Hematopoietic multipotent progenitor cell treated with erythropoietin and hydrocortisone succinate and interleukin-3 and kit ligand, for 15 days (in vitro differentiated cells): ENCODE measurements at regions not wholly inside any gene's neighbourhood (a gene's known extent, or its start where the extent isn't known, plus 50 kb on each side); places are given as distances from the start of the nearest gene placed in this dataset.
"Not testable (repeated sequence)": the region's sequence is repeated elsewhere in the genome, so short reads cannot be mapped to it uniquely, and the experiment has no call there.

Experiments
- DNase-seq: peaks from one replicate; pipeline ENCODE4 v3.0.0-alpha.2; 2015; ENCODE audit warnings: low spot score

DNA sequence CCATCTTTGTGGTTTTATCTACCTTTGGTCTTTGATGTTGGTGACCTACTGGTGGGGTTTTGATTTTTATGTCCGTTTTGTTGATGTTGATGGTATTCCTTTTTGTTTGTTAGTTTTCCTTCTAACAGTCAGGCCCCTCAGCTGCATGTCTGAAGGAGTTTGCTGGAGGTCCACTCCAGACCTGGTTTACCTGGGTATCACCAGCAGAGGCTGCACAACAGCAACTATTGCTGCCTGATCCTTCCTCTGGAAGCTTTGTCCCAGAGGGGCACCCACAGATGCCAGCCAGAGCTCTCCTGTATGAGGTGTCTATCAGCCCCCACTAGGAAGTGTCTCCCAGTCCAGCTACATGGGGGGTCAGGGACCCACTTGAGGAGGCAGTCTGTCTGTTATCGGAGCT, 199.3 kb upstream of the WDFY3 start:
- DNase-seq, result no peak

GRCh38 chr4:85166318-85166717, 199.8 kb upstream of the WDFY3 start:
- DNase-seq, result no peak

GRCh38 chr4:85168234-85168834, 201.8 kb upstream of the WDFY3 start:
- no peak for DNase-seq

- no peak for DNase-seq
Observed at GRCh38 chr4:85170241-85170640, 203.8 kb upstream of the WDFY3 start.

- DNase-seq, result no peak
Observed at GRCh38 chr4:85175190-85175589, 208.7 kb upstream of the WDFY3 start.

GRCh38 chr4:85177092-85177491, 210.6 kb upstream of the WDFY3 start:
- DNase-seq, result no peak

- no peak for DNase-seq
Observed at GRCh38 chr4:85177679-85178078, 211.2 kb upstream of the WDFY3 start.

DNA sequence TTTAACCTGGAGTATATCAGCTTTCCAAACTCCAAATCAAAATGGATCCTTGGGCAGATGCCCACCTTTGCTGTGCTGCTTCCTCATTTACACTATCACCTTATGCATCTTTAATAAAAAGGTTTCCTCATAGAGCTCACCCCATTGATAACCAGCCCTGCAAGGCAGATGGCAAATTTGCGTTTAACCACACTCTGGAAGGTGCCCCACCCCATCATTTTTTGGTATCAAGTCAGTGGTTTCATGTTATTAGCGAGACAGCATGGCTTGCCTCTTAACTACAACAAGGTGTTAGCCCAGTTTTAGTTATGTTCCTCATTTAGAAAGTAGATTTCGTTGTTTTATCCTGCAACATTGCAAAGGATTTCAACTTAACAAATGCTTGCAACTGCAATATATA, 214.0 kb upstream of the WDFY3 start:
- DNase-seq, result no peak

DNA sequence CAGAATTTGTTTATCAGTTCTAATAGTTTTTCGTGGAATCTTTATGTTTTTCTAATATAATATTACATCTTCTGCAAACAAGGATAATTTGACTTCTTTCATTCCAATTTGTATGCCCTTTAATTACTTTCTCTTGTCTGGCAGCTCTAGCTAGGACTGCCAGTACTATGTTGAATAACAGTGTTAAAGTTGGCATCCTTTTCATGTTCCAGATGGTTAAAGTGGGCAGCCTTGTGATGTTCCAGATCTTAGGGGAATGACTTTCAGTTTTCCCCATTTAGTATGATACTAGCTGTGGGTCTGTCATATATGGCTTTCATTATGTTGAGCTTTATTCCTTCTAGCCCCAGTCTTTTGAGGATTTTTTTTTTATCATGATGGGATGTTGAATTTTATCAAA, 220.6 kb upstream of the WDFY3 start:
- no peak for DNase-seq

DNA sequence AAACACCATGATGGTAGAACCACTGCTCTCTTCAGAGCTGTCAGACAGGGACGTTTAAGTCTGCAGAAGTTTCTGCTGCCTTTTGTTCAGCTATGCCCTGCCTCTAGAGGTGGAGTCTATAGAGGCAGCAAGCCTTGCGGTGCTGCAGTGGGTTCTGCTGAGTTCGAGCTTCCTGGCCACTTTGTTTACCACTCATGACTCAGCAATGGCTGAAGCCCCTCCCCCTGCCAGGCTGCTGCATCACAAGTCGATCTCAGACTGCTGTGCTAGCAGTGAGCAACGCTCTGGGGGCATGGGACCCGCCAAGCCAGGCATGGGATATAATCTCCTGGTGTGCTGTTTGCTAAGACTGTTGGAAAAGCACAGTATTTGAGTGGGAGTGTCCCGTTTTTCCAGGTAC, 229.5 kb upstream of the WDFY3 start:
- DNase-seq, result not testable (repeated sequence)

GRCh38 chr4:85200106-85200505, 233.6 kb upstream of the WDFY3 start:
- DNase-seq, result no peak

DNA sequence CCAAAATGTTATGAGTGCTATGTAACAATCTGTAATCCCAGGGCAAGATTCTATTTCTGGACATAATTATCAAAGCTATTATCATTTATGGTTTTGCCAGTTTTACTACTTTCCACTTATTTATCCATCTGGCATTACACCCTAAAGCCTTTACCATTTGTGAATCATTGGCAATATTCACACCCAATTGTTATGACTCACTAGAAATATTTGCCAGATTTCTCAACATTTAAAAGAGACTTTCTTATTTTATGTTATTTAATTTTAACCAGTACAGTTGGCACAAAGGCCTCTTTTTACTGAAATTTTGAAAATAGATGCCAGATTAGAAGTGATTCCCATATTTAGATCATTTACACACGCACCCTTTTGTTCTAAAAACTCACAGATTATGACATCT, 242.7 kb upstream of the WDFY3 start:
- no peak for DNase-seq

DNA sequence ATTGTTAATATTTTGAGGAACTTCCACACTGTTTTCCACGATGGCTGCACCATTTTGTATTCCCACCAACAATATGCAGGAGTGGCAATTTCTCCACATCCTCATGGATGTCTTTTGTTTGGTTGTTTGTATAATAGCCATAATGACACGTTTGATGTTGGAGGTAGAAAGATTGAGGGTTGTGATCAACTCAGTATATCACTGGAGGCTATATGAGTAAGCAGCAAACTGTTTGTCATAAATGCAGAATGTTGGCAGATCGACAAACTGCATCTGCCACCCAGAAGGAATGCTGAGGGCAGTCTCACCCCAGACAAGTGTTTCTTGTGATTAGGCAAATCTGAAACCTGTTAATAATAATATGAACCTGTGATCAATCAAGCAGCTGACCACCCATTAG, 243.9 kb upstream of the WDFY3 start:
- DNase-seq, result no peak

DNA sequence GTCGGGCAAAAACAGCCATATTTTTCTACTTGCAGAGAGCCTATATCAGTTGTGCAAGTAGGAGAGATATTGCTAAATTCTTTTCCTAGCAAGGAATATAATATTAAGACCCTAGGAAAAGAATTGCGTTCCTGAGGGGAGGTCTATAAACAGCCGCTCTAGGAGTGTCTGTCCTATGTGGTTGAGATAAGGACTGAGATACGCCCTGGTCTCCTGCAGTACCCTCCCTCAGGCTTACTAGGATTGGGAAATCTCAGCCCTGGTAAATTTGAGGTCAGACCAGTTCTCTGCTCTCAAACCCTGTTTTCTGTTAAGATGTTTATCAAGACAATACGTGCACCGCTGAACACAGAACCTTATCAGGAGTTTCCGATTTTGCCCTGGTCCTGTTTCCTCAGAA, 250.1 kb upstream of the WDFY3 start:
- DNase-seq, result not testable (repeated sequence)

DNA sequence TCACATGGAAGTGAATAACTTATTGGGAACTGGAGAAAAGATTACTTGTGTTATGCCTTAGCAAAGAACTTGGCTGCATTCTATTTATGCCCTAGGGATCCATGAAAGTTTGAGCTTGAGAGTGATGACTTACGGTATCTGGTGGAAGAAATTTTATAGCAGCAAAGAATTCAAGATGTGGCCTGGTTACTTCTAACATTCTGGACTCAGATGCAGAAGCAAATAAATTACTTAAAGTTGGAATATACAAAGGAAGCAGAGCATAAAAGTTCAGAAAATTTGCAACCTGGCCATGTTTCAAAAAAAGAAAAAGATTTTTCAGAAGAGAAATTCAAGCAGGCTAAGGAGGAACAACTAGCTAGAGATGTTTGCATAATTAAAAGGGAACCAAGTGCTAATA, 252.3 kb upstream of the WDFY3 start:
- no peak for DNase-seq

DNA sequence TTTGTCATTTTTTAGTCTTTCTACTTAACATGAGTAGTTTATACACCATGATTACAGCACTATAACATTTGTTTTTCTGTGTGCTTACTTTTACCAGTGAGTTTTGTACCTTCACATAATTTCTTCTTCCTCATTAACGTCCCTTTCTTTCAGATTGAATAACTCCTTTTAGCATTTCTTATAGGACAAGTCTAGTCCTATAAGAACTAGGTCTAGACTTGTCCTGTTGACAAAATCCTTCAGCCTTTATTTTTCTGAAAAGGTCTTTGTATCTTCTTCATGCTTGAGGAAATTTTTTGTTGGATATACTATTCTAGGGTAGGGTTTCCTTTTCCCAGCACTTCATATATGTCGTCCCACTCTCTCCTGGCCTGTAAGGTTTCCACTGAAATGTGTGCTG, 253.3 kb upstream of the ARHGAP24 start:
- DNase-seq, result no peak

- DNase-seq, result no peak
Observed at GRCh38 chr4:85222561-85222960, 252.4 kb upstream of the ARHGAP24 start.

DNA sequence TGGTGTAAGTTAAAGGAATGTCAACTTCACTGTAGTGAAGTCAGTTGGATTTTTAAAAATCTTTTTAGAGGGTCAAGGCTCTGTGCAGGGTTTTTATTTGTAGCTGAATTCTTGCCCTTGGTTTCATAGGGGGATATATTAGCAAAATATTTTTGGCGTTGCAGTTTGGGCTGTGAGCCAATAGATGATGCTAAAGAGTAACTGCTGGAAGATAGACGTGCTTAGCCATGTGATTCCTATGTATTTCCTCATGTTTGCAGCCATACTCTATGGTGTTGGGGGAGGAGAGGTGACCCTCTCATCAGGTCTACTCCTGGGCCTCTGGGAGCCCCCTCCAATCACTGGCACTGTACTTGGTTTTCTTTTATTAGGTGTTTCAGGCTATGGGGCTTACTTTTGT, 246.7 kb upstream of the ARHGAP24 start:
- no peak for DNase-seq

DNA sequence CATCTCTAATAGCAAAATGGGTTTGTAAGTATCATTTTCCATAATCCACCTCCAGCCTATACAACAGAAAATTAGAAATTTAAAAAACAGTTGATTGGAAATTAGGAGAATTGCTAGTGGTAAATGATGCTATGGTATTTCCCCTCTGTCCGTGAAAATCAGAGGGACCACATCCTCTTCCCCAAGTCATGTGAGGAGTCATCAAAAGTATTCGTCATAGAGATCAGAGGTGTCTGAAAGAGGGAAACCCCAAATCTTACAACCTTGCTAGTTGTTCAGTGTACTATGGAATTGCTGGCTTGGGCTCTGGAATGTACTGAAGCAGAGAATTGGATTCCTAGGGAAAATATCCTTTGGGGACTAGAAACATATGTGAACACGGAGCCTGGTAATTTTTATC, 241.4 kb upstream of the ARHGAP24 start:
- DNase-seq, result no peak

- no peak for DNase-seq
Observed at GRCh38 chr4:85243857-85244256, 231.1 kb upstream of the ARHGAP24 start.

DNA sequence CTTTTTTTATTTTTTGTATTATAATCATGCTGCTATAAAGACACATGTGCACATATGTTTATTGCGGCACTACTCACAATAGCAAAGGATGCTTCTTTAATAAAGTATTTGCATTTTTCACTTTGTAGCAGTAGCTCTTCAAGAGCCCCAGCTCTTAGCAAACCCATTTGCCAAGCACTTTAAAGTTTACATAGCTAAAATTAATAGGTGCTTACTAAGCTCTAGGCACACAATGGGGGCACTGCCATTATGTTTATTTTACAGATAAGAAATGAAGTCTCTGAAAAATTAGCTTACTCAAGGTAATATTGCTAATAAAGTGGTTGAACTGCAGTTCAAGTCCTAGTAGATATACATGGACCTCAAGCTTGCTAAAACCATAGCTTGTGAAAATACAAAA, 230.3 kb upstream of the ARHGAP24 start:
- DNase-seq, result no peak

- DNase-seq, result no peak
Observed at GRCh38 chr4:85246055-85246454, 228.9 kb upstream of the ARHGAP24 start.

GRCh38 chr4:85250852-85251251, 224.1 kb upstream of the ARHGAP24 start:
- no peak for DNase-seq

GRCh38 chr4:85257817-85258370, 217.1 kb upstream of the ARHGAP24 start:
- no peak for DNase-seq

- no peak for DNase-seq
Observed at GRCh38 chr4:85260064-85260463, 214.9 kb upstream of the ARHGAP24 start.
